ENCODE measurements at regions not wholly inside any gene's neighbourhood (a gene's known extent, or its start where the extent isn't known, plus 50 kb on each side); places are given as distances from the start of the nearest gene placed in this dataset.

DNA sequence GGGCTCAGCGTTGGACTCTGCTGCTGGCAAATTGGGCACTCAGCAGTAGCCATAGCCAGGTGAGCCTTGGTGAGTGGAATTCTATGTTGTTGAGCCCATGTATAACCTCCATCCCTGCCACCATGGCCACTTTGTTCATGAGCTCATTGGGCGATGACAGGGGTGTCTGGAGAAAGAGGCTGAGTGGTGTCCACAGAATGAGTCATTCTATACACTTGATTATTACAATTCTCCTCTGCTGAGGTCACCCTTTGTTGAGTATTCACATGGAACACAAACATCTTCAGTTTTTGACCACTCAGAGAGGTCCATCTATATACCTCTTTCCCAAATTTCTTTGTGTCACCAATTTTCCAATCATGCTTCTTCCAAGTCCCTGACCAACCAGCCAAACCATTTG lies 1341.7 kb downstream of the PCDH7 start:
- TF ChIP-seq, protein P1, sequence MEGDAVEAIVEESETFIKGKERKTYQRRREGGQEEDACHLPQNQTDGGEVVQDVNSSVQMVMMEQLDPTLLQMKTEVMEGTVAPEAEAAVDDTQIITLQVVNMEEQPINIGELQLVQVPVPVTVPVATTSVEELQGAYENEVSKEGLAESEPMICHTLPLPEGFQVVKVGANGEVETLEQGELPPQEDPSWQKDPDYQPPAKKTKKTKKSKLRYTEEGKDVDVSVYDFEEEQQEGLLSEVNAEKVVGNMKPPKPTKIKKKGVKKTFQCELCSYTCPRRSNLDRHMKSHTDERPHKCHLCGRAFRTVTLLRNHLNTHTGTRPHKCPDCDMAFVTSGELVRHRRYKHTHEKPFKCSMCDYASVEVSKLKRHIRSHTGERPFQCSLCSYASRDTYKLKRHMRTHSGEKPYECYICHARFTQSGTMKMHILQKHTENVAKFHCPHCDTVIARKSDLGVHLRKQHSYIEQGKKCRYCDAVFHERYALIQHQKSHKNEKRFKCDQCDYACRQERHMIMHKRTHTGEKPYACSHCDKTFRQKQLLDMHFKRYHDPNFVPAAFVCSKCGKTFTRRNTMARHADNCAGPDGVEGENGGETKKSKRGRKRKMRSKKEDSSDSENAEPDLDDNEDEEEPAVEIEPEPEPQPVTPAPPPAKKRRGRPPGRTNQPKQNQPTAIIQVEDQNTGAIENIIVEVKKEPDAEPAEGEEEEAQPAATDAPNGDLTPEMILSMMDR (IDR thresholded peaks at IDR 0.05; ENCODE audit: low read length) = no peak
- no peak for TF ChIP-seq EZH2 (IDR thresholded peaks at IDR 0.05; ENCODE audit: borderline replicate concordance, low read length)
- Histone ChIP-seq H2AFZ (ENCODE audit: low read length) (no peak overlapping the region), H3K36me3 (ENCODE audit: insufficient read depth, low read length) (no peaks in the 10 kb centered on the region)

GRCh38 chr4:32073542-32073941 lies 1353.4 kb downstream of the PCDH7 start:
- H3K36me3 ChIP-seq (ENCODE audit: insufficient read depth, low read length) = no peaks in the 10 kb centered on the region
- H3K9me3 ChIP-seq (ENCODE audit: low read length) = no peaks in the 10 kb centered on the region
- H3K79me2 ChIP-seq (ENCODE audit: insufficient read depth, low read length) = no peaks in the 10 kb centered on the region
- H4K20me1 ChIP-seq (ENCODE audit: insufficient read depth, low read length) = no peaks in the 10 kb centered on the region
- H2AFZ ChIP-seq (ENCODE audit: low read length) = no peak overlapping the region
- H3K4me3 ChIP-seq (ENCODE audit: low read depth, low read length, poor library complexity, severe bottlenecking) = no peak overlapping the region
- H3K4me1 ChIP-seq (ENCODE audit: insufficient read depth, low read length, severe bottlenecking) = no peaks in the 10 kb centered on the region
- no peak overlapping the region for H3K9ac ChIP-seq (ENCODE audit: low read length)
- H3K27me3 ChIP-seq (ENCODE audit: insufficient read depth, low read length) = no peaks in the 10 kb centered on the region
- H3K4me2 ChIP-seq (ENCODE audit: low read length) = no peak overlapping the region
- H3K9me2 ChIP-seq (ENCODE audit: low read depth, low read length) = no peaks in the 10 kb centered on the region
- H3K27ac ChIP-seq (ENCODE audit: low read depth, low read length, poor library complexity, severe bottlenecking) = no peak overlapping the region
- H3F3A ChIP-seq (ENCODE audit: insufficient read depth, low read length) = no peaks in the 10 kb centered on the region
- TF ChIP-seq EZH2 (IDR thresholded peaks at IDR 0.05; ENCODE audit: borderline replicate concordance, low read length) = no peak
- TF ChIP-seq, protein P1 (IDR thresholded peaks at IDR 0.05; ENCODE audit: low read length) = no peak

More for the DNA sequence above, 1341.7 kb downstream of the PCDH7 start:
- H3K9ac ChIP-seq (ENCODE audit: low read length) = no peak overlapping the region
- H3K79me2 ChIP-seq (ENCODE audit: insufficient read depth, low read length) = no peaks in the 10 kb centered on the region
- no peaks in the 10 kb centered on the region for H3K27me3 ChIP-seq (ENCODE audit: insufficient read depth, low read length)
- no peak overlapping the region for H3K4me2 ChIP-seq (ENCODE audit: low read length)
- no peaks in the 10 kb centered on the region for H3F3A ChIP-seq (ENCODE audit: insufficient read depth, low read length)
- H4K20me1 ChIP-seq (ENCODE audit: insufficient read depth, low read length) = no peaks in the 10 kb centered on the region
- no peaks in the 10 kb centered on the region for H3K9me3 ChIP-seq (ENCODE audit: low read length)
- no peaks in the 10 kb centered on the region for H3K9me2 ChIP-seq (ENCODE audit: low read depth, low read length)
- no peak overlapping the region for H3K27ac ChIP-seq (ENCODE audit: low read depth, low read length, poor library complexity, severe bottlenecking)
- no peak overlapping the region for H3K4me3 ChIP-seq (ENCODE audit: low read depth, low read length, poor library complexity, severe bottlenecking)
- no peaks in the 10 kb centered on the region for H3K4me1 ChIP-seq (ENCODE audit: insufficient read depth, low read length, severe bottlenecking)

DNA sequence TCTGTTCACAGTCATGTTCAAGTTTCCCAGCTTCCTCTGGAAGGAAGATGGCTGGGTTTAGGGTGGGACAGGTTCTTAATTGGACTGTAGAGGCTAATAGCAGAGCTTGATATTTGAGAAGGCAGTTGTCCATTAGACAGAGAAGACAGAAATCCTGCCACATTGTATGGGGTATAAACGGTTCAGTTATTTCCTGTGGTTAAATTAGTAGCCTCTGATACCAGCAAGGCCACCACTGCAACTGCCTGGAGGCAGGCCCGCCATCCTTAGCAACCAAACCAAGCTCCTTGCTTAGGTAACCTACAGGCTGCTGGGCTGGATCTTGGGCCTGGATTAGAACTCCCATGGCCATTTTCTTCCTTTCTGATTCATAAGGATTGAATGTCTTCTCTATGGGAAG lies 1367.0 kb downstream of the PCDH7 start:
- H3K4me2 ChIP-seq (ENCODE audit: low read length) = no peak overlapping the region
- H3K9me3 ChIP-seq (ENCODE audit: low read length) = no peaks in the 10 kb centered on the region
- no peak overlapping the region for H3K9ac ChIP-seq (ENCODE audit: low read length)
- TF ChIP-seq EZH2 (IDR thresholded peaks at IDR 0.05; ENCODE audit: borderline replicate concordance, low read length) = no peak
- TF ChIP-seq, protein P1 (IDR thresholded peaks at IDR 0.05; ENCODE audit: low read length) = no peak
- H3K27me3 ChIP-seq (ENCODE audit: insufficient read depth, low read length) = no peaks in the 10 kb centered on the region
- H3F3A ChIP-seq (ENCODE audit: insufficient read depth, low read length) = no peaks in the 10 kb centered on the region
- no peaks in the 10 kb centered on the region for H3K79me2 ChIP-seq (ENCODE audit: insufficient read depth, low read length)
- no peaks in the 10 kb centered on the region for H3K9me2 ChIP-seq (ENCODE audit: low read depth, low read length)
- H3K36me3 ChIP-seq (ENCODE audit: insufficient read depth, low read length) = no peaks in the 10 kb centered on the region
- no peak overlapping the region for H3K27ac ChIP-seq (ENCODE audit: low read depth, low read length, poor library complexity, severe bottlenecking)
- H3K4me1 ChIP-seq (ENCODE audit: insufficient read depth, low read length, severe bottlenecking) = no peaks in the 10 kb centered on the region
- H2AFZ ChIP-seq (ENCODE audit: low read length) = no peak overlapping the region
- H3K4me3 ChIP-seq (ENCODE audit: low read depth, low read length, poor library complexity, severe bottlenecking) = no peak overlapping the region
- no peaks in the 10 kb centered on the region for H4K20me1 ChIP-seq (ENCODE audit: insufficient read depth, low read length)

Measured in OCI-LY1 (cell line).